IMR-90 (cell line): ENCODE measurements at regions not wholly inside any gene's neighbourhood (a gene's known extent, or its start where the extent isn't known, plus 50 kb on each side); places are given as distances from the start of the nearest gene placed in this dataset.

Source experiments
- ATAC-seq: fragments of 200-7000 bp; cut with Tn5 transposase; 2 replicates; pipeline ENCODE4 v1.9.1; 2020; ENCODE audit warnings: low read depth, mild to moderate bottlenecking, moderate library complexity
- BruUV-seq: library from RNA; stranded (reverse); fragments of 400-500 nt; replicated peaks from 2 replicates; lab custom pipeline; 2021; lab: Mats Ljungman, UMichigan
- CTCF ChIA-PET: fragments of 300-600 bp; formaldehyde crosslinking; extraction: SDS; loops from one replicate; lab custom pipeline; 2021; ENCODE audit warnings: antibody characterized with exemption; lab: Yijun Ruan, JAX
- POLR2A ChIA-PET: fragments of 300-600 bp; sonication (Branson Sonifier 250); formaldehyde crosslinking; loops from one replicate; lab custom pipeline; 2022; ENCODE audit warnings: antibody characterized with exemption; ENCODE audit not compliant: unreplicated experiment; lab: Charles Lee
- DNase-seq: peaks from one replicate; pipeline ENCODE4 v3.0.0; 2013
- H2AFZ ChIP-seq: replicated peaks from 2 replicates; pipeline ENCODE3; 2013; ENCODE audit warnings: low read length, mild to moderate bottlenecking; ENCODE audit not compliant: poor library complexity
- H2AK5ac ChIP-seq: 2 replicates; pipeline ENCODE4 v1.6.1; 2013; ENCODE audit warnings: low read depth, low read length, inconsistent platforms
- H2AK9ac ChIP-seq: replicated peaks from 2 replicates; pipeline ENCODE3; 2013; ENCODE audit warnings: mild to moderate bottlenecking, low read depth, low read length, moderate library complexity; ENCODE audit not compliant: poor library complexity
- H2BK120ac ChIP-seq: 2 replicates; pipeline ENCODE4 v1.6.1; 2013; ENCODE audit warnings: low read depth, low read length, inconsistent platforms
- H2BK15ac ChIP-seq: 3 replicates; pipeline ENCODE4 v1.6.1; 2013; ENCODE audit warnings: low read depth, low read length, inconsistent platforms
- H2BK20ac ChIP-seq: 2 replicates; pipeline ENCODE4 v1.6.1; 2013; ENCODE audit warnings: low read depth, mild to moderate bottlenecking, inconsistent platforms, low read length, moderate library complexity
- H2BK5ac ChIP-seq: 2 replicates; pipeline ENCODE4 v1.6.1; 2013; ENCODE audit warnings: mild to moderate bottlenecking, low read depth, low read length, inconsistent platforms; ENCODE audit not compliant: poor library complexity, severe bottlenecking
- H3K14ac ChIP-seq: replicated peaks from 2 replicates; pipeline ENCODE4 v1.6.1; 2013; ENCODE audit warnings: low read depth, low read length, inconsistent platforms
- H3K18ac ChIP-seq: 2 replicates; pipeline ENCODE4 v1.6.1; 2013; ENCODE audit warnings: low read depth, low read length, control low read depth
- H3K23ac ChIP-seq: 2 replicates; pipeline ENCODE4 v1.6.1; 2013; ENCODE audit warnings: low read depth, low read length, inconsistent platforms
- H3K27ac ChIP-seq: 2 replicates; pipeline ENCODE4 v1.5.1; 2013; ENCODE audit warnings: mild to moderate bottlenecking, control low read depth, low read length; ENCODE audit not compliant: insufficient read depth
- H3K27me3 ChIP-seq: 2 replicates; pipeline ENCODE4 v1.6.1; 2013; ENCODE audit warnings: low read length; ENCODE audit not compliant: control insufficient read depth, insufficient read depth
- H3K36me3 ChIP-seq: 2 replicates; pipeline ENCODE4 v1.6.1; 2013; ENCODE audit warnings: low read length, mixed read lengths; ENCODE audit not compliant: control insufficient read depth, insufficient read depth
- H3K4ac ChIP-seq: 2 replicates; pipeline ENCODE4 v1.6.1; 2013; ENCODE audit warnings: low read depth, low read length, inconsistent platforms
- H3K4me1 ChIP-seq: 2 replicates; pipeline ENCODE4 v1.6.1; 2013; ENCODE audit warnings: low read length, mixed read lengths; ENCODE audit not compliant: control insufficient read depth, insufficient read depth
- H3K4me2 ChIP-seq: 2 replicates; pipeline ENCODE4 v1.6.1; 2013; ENCODE audit warnings: low read depth, mild to moderate bottlenecking, control low read depth, low read length, moderate library complexity
- H3K4me3 ChIP-seq: 2 replicates; pipeline ENCODE4 v1.5.1; 2013; ENCODE audit warnings: low read depth, mild to moderate bottlenecking, control low read depth, low read length, moderate library complexity; ENCODE audit not compliant: insufficient read depth
- H3K56ac ChIP-seq: 2 replicates; pipeline ENCODE4 v1.6.1; 2013; ENCODE audit warnings: low read length, inconsistent platforms; ENCODE audit not compliant: insufficient read depth; ENCODE audit errors: extremely low read depth
- H3K79me1 ChIP-seq, 2 experiments: 2 replicates each; pipeline ENCODE4 v1.6.1; 2013; ENCODE audit warnings: low read length in 2 of 2, inconsistent platforms in 1 of 2, low read depth in 1 of 2
- H3K9ac ChIP-seq: 2 replicates; pipeline ENCODE4 v1.6.1; 2013; ENCODE audit warnings: low read depth, low read length, control low read depth
- H3K9me1 ChIP-seq: 2 replicates; pipeline ENCODE4 v1.6.1; 2013; ENCODE audit warnings: low read length, inconsistent platforms; ENCODE audit not compliant: insufficient read depth
- H3K9me3 ChIP-seq: 2 replicates; pipeline ENCODE4 v1.6.1; 2013; ENCODE audit warnings: low read length; ENCODE audit not compliant: control insufficient read depth, insufficient read depth
- H4K20me1 ChIP-seq: 2 replicates; pipeline ENCODE4 v1.6.1; 2013; ENCODE audit warnings: low read length, inconsistent platforms; ENCODE audit not compliant: insufficient read depth
- H4K5ac ChIP-seq: 2 replicates; pipeline ENCODE4 v1.6.1; 2013; ENCODE audit warnings: mild to moderate bottlenecking, low read depth, low read length, control low read depth
- H4K8ac ChIP-seq, 2 experiments: 2 replicates each; pipeline ENCODE4 v1.6.1; 2013; ENCODE audit warnings: low read depth in 2 of 2, low read length in 2 of 2, control low read depth in 1 of 2, inconsistent platforms in 1 of 2
- H4K91ac ChIP-seq: 2 replicates; pipeline ENCODE4 v1.6.1; 2013; ENCODE audit warnings: low read depth, low read length, inconsistent platforms; ENCODE audit not compliant: insufficient read depth
- BHLHE40 ChIP-seq: fragments of 150-350 bp; IDR thresholded peaks from 2 replicates; pipeline ENCODE4 v1.6.1; 2016; ENCODE audit warnings: mild to moderate bottlenecking, low read depth, low read length
- CEBPB ChIP-seq: IDR thresholded peaks from 2 replicates; pipeline ENCODE4 v1.6.1; 2012; ENCODE audit warnings: low read depth, low read length, improper control_type of control experiment
- CHD1 ChIP-seq: IDR thresholded peaks from 2 replicates; pipeline ENCODE4 v1.6.1; 2012; ENCODE audit warnings: low read depth, low read length, improper control_type of control experiment
- FOS ChIP-seq: fragments of 150-350 bp; IDR thresholded peaks from 2 replicates; pipeline ENCODE4 v1.6.1; 2016; ENCODE audit warnings: low read depth, low read length
- MAZ ChIP-seq: IDR thresholded peaks from 2 replicates; pipeline ENCODE4 v1.6.1; 2012; ENCODE audit warnings: low read depth, mild to moderate bottlenecking, low read length, improper control_type of control experiment, moderate library complexity, borderline replicate concordance
- MXI1 ChIP-seq: IDR thresholded peaks from 2 replicates; pipeline ENCODE4 v1.6.1; 2012; ENCODE audit warnings: low read depth, mild to moderate bottlenecking, low read length, moderate library complexity, borderline replicate concordance
- NFE2L2 ChIP-seq: fragments of 150-350 bp; IDR thresholded peaks from 2 replicates; pipeline ENCODE4 v1.6.1; 2016; ENCODE audit warnings: low read depth, mild to moderate bottlenecking, low read length
- POLR2A ChIP-seq: IDR thresholded peaks from 2 replicates; pipeline ENCODE4 v1.6.1; 2012; ENCODE audit warnings: mild to moderate bottlenecking, low read depth, low read length
- RAD21 ChIP-seq: IDR thresholded peaks from 2 replicates; pipeline ENCODE4 v1.6.1; 2012; ENCODE audit warnings: low read length, improper control_type of control experiment
- RCOR1 ChIP-seq: IDR thresholded peaks from 2 replicates; pipeline ENCODE4 v1.6.1; 2012; ENCODE audit warnings: mild to moderate bottlenecking, low read length, improper control_type of control experiment; ENCODE audit not compliant: insufficient replicate concordance
- RFX5 ChIP-seq: IDR thresholded peaks from 2 replicates; pipeline ENCODE4 v1.8.0; 2012; ENCODE audit warnings: low read depth, mild to moderate bottlenecking, low read length, moderate library complexity
- SMC3 ChIP-seq: fragments of 150-350 bp; IDR thresholded peaks from 2 replicates; pipeline ENCODE4 v1.6.1; 2016; ENCODE audit warnings: low read depth, mild to moderate bottlenecking, antibody characterized with exemption, low read length, moderate library complexity
- WGBS, 2 experiments: methylation state at CpG; one replicate each; pipeline versions ENCODE4 v1.1.5 to v1.1.7; 2013; ENCODE audit warnings: missing lambda C conversion rate in 2 of 2; ENCODE audit not compliant: insufficient read length in 1 of 2; ENCODE audit errors: extremely low coverage in 2 of 2; 5-methylcytosine and 5-hydroxymethylcytosine counted together
- dilution Hi-C: fragments of 300-500 bp; cut with HindIII; formaldehyde crosslinking; loops from one replicate; pipeline ENCODE4 v1.14.3; 2018; ENCODE audit warnings: low sequenced_read_pairs; ENCODE audit not compliant: unreplicated experiment
- in situ Hi-C: fragments of 300-500 bp; cut with MboI; formaldehyde crosslinking; loops from 3 replicates; pipeline ENCODE4 v1.14.3; 2019; ENCODE audit warnings: low sequenced_read_pairs, inconsistent platforms, mixed read lengths
- intact Hi-C: fragments of 100-400 bp; cut with micrococcal nuclease; formaldehyde crosslinking; loops from 2 replicates; pipeline ENCODE4 v1.10.0; 2022
- TF ChIP-seq, protein P1 (sequence below): conservative IDR thresholded peaks from 2 replicates; pipeline ENCODE4 v1.5.1; 2012; ENCODE audit warnings: mild to moderate bottlenecking, low read depth, low read length, improper control_type of control experiment

GRCh38 chr19:33954686-33955085, 158.0 kb downstream of the KCTD15 start:
- H2AK5ac ChIP-seq = no peak overlapping the region
- no peak overlapping the region for H2BK5ac ChIP-seq
- H3K18ac ChIP-seq = no peak overlapping the region
- ATAC-seq = no peak
- CTCF ChIA-PET = no interaction called here
- H4K5ac ChIP-seq = no peak overlapping the region
- no peak overlapping the region for H3K4me3 ChIP-seq
- in situ Hi-C loops = no loop called here
- no peak overlapping the region for H3K56ac ChIP-seq
- no peak overlapping the region for H2BK120ac ChIP-seq
- 29% methylated on average over 1 of the region's 2 CpGs; no CpG with 5 or more reads in 1 of the 2 experiments for WGBS, 2 experiments
- intact Hi-C loops = no loop called here
- no peak overlapping the region for H3K27ac ChIP-seq
- H3K14ac ChIP-seq = no peak overlapping the region
- no peaks in the 10 kb centered on the region for H4K20me1 ChIP-seq
- H3K27me3 ChIP-seq = no peaks in the 10 kb centered on the region
- no peak overlapping the region for H3K4me2 ChIP-seq
- H3K9ac ChIP-seq = no peak overlapping the region
- no peak overlapping the region for H2BK15ac ChIP-seq
- no peak overlapping the region for H4K91ac ChIP-seq
- no peak for TF ChIP-seq RFX5
- TF ChIP-seq POLR2A = no peak
- TF ChIP-seq SMC3 = no peak
- TF ChIP-seq MAZ = no peak
- TF ChIP-seq CEBPB = no peak
- TF ChIP-seq BHLHE40 = no peak
- no peak for TF ChIP-seq NFE2L2
- no peak for TF ChIP-seq RCOR1
- no peak for TF ChIP-seq CHD1
- TF ChIP-seq FOS = no peak
- TF ChIP-seq, protein P1, sequence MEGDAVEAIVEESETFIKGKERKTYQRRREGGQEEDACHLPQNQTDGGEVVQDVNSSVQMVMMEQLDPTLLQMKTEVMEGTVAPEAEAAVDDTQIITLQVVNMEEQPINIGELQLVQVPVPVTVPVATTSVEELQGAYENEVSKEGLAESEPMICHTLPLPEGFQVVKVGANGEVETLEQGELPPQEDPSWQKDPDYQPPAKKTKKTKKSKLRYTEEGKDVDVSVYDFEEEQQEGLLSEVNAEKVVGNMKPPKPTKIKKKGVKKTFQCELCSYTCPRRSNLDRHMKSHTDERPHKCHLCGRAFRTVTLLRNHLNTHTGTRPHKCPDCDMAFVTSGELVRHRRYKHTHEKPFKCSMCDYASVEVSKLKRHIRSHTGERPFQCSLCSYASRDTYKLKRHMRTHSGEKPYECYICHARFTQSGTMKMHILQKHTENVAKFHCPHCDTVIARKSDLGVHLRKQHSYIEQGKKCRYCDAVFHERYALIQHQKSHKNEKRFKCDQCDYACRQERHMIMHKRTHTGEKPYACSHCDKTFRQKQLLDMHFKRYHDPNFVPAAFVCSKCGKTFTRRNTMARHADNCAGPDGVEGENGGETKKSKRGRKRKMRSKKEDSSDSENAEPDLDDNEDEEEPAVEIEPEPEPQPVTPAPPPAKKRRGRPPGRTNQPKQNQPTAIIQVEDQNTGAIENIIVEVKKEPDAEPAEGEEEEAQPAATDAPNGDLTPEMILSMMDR = no peak
- no peak for TF ChIP-seq RAD21
- TF ChIP-seq MXI1 = no peak
- no peak overlapping the region for H2AFZ ChIP-seq
- no peak overlapping the region for H2AK9ac ChIP-seq
- no peaks in the 10 kb centered on the region for H3K9me3 ChIP-seq
- H3K23ac ChIP-seq = no peak overlapping the region
- H3K9me1 ChIP-seq = no peaks in the 10 kb centered on the region
- POLR2A ChIA-PET = no interaction called here
- no peak overlapping the region for H2BK20ac ChIP-seq
- no peak overlapping the region for H3K4ac ChIP-seq
- no peak for DNase-seq
- H4K8ac ChIP-seq = no peak overlapping the region
- no TSS peak for BruUV-seq
- no peaks in the 10 kb centered on the region for H3K79me1 ChIP-seq
- no peaks in the 10 kb centered on the region for H3K36me3 ChIP-seq
- dilution Hi-C loops = no loop called here
- no peaks in the 10 kb centered on the region for H3K4me1 ChIP-seq
